ENCODE measurements at regions not wholly inside any gene's neighbourhood (a gene's known extent, or its start where the extent isn't known, plus 50 kb on each side); places are given as distances from the start of the nearest gene placed in this dataset.

GRCh38 chr1:90341516-90341915, 346.6 kb downstream of the ZNF326 start:
- no peak overlapping the region for H3K9ac ChIP-seq (ENCODE audit: extremely low read depth, low read length, poor library complexity, severe bottlenecking)
- no peak overlapping the region for H3K4me3 ChIP-seq (ENCODE audit: low read length)
- no peaks in the 10 kb centered on the region for H3K27me3 Mint-ChIP-seq (ENCODE audit: insufficient read depth)
- no peaks in the 10 kb centered on the region for H3K27me3 ChIP-seq (ENCODE audit: control insufficient read depth, insufficient read depth, low read length, poor library complexity, severe bottlenecking)
- no peak overlapping the region for H3K27ac ChIP-seq (ENCODE audit: low read depth, low read length)
- no peaks in the 10 kb centered on the region for H3K9me3 ChIP-seq (ENCODE audit: control insufficient read depth, low read length)
- no peaks in the 10 kb centered on the region for H3K4me1 Mint-ChIP-seq
- 92% methylated on average over 1 of the region's 1 CpG; no CpG with 5 or more reads in 1 of the 2 experiments for WGBS, 2 experiments (ENCODE audit: insufficient coverage in 1 of 2, insufficient read length in 1 of 2)
- TF ChIP-seq CTCF (conservative IDR thresholded peaks at IDR 0.05) = no peak
- peaks cover 4% of the 10 kb centered on the region for H3K4me1 ChIP-seq (ENCODE audit: control insufficient read depth, insufficient read depth, low read length)
- H3K36me3 ChIP-seq (ENCODE audit: control insufficient read depth, insufficient read depth, low read length) = no peaks in the 10 kb centered on the region
- no peak for DNase-seq
- H3K4me3 Mint-ChIP-seq = no peak overlapping the region
- no peaks in the 10 kb centered on the region for H3K9me3 Mint-ChIP-seq
- no peaks in the 10 kb centered on the region for H3K36me3 Mint-ChIP-seq (ENCODE audit: low read depth)
- no peak overlapping the region for H3K27ac Mint-ChIP-seq

GRCh38 chr1:90340606-90341005, 345.7 kb downstream of the ZNF326 start:
- Mint-ChIP-seq H3K36me3 (ENCODE audit: low read depth) (no peaks in the 10 kb centered on the region), H3K4me3 (no peak overlapping the region), H3K4me1 (peaks cover 7% of the 10 kb centered on the region), H3K27me3 (ENCODE audit: insufficient read depth) (no peaks in the 10 kb centered on the region), H3K9me3 (no peaks in the 10 kb centered on the region), H3K27ac (no peak overlapping the region)
- Histone ChIP-seq H3K36me3 (ENCODE audit: control insufficient read depth, insufficient read depth, low read length) (no peaks in the 10 kb centered on the region), H3K27me3 (ENCODE audit: control insufficient read depth, insufficient read depth, low read length, poor library complexity, severe bottlenecking) (no peaks in the 10 kb centered on the region), H3K4me1 (ENCODE audit: control insufficient read depth, insufficient read depth, low read length) (peaks cover 4% of the 10 kb centered on the region), H3K27ac (ENCODE audit: low read depth, low read length) (no peak overlapping the region), H3K9me3 (ENCODE audit: control insufficient read depth, low read length) (no peaks in the 10 kb centered on the region), H3K4me3 (ENCODE audit: low read length) (no peak overlapping the region), H3K9ac (ENCODE audit: extremely low read depth, low read length, poor library complexity, severe bottlenecking) (no peak overlapping the region)
- DNase-seq = no peak
- 86 to 100% methylated on average over 2 of the region's 2 CpGs for WGBS, 2 experiments (ENCODE audit: insufficient coverage in 1 of 2, insufficient read length in 1 of 2)
- no peak for TF ChIP-seq CTCF (conservative IDR thresholded peaks at IDR 0.05)

- H3K9me3 Mint-ChIP-seq = no peaks in the 10 kb centered on the region
- H3K27ac Mint-ChIP-seq = no peak overlapping the region
- 97% methylated on average over 2 of the region's 2 CpGs; no CpG with 5 or more reads in 1 of the 2 experiments for WGBS, 2 experiments (ENCODE audit: insufficient coverage in 1 of 2, insufficient read length in 1 of 2)
- no peak overlapping the region for H3K4me3 ChIP-seq (ENCODE audit: low read length)
- H3K9ac ChIP-seq (ENCODE audit: extremely low read depth, low read length, poor library complexity, severe bottlenecking) = no peak overlapping the region
- H3K36me3 Mint-ChIP-seq (ENCODE audit: low read depth) = no peaks in the 10 kb centered on the region
- no peak overlapping the region for H3K27ac ChIP-seq (ENCODE audit: low read depth, low read length)
- H3K4me3 Mint-ChIP-seq = no peak overlapping the region
- no peaks in the 10 kb centered on the region for H3K27me3 Mint-ChIP-seq (ENCODE audit: insufficient read depth)
- no peaks in the 10 kb centered on the region for H3K9me3 ChIP-seq (ENCODE audit: control insufficient read depth, low read length)
- no peaks in the 10 kb centered on the region for H3K36me3 ChIP-seq (ENCODE audit: control insufficient read depth, insufficient read depth, low read length)
- no peaks in the 10 kb centered on the region for H3K27me3 ChIP-seq (ENCODE audit: control insufficient read depth, insufficient read depth, low read length, poor library complexity, severe bottlenecking)
- no peak for DNase-seq
- peaks cover 4% of the 10 kb centered on the region for H3K4me1 ChIP-seq (ENCODE audit: control insufficient read depth, insufficient read depth, low read length)
- peaks cover 12% of the 10 kb centered on the region for H3K4me1 Mint-ChIP-seq
- no peak for TF ChIP-seq CTCF (conservative IDR thresholded peaks at IDR 0.05)
Observed at GRCh38 chr1:90339811-90340210, 344.9 kb downstream of the ZNF326 start.

Measured in endodermal cell (in vitro differentiated cells).